Erythroblast (primary cell): ENCODE measurements at regions not wholly inside any gene's neighbourhood (a gene's known extent, or its start where the extent isn't known, plus 50 kb on each side); places are given as distances from the start of the nearest gene placed in this dataset.

Source experiments
- DNase-seq, 2 experiments: peaks; one replicate each; lab custom pipeline; 2025; lab: John Stamatoyannopoulos, UW
- GATA1 ChIP-seq: IDR thresholded peaks from 2 replicates; pipeline ENCODE4 v1.6.1; 2011; ENCODE audit warnings: low read depth, mild to moderate bottlenecking, control low read depth, low read length, moderate library complexity
- POLR2A ChIP-seq: IDR thresholded peaks from 2 replicates; pipeline ENCODE4 v1.6.1; 2011; ENCODE audit warnings: mild to moderate bottlenecking, low read length

DNA sequence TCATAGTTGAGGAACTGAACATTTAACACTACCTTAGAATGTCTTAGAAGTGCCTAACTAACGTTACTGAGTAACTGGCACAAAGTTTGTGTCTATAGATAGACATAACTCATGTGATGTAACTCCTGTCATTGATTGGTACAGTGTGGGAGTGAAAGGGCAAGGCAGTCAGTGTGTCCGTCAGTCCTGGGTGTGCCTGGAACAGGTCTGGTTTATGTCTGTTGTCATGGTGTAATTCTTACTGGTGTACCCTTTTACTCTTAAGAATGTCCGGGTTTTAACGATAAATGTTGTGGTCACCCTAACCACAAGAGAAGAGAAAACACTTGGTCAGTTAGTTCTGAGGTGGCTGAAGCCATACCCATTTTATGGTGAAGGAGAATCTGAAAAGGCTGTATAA, 93.1 kb upstream of the ESX1 start:
- DNase-seq = no peak
- no peak for TF ChIP-seq GATA1
- no peak for TF ChIP-seq POLR2A

DNA sequence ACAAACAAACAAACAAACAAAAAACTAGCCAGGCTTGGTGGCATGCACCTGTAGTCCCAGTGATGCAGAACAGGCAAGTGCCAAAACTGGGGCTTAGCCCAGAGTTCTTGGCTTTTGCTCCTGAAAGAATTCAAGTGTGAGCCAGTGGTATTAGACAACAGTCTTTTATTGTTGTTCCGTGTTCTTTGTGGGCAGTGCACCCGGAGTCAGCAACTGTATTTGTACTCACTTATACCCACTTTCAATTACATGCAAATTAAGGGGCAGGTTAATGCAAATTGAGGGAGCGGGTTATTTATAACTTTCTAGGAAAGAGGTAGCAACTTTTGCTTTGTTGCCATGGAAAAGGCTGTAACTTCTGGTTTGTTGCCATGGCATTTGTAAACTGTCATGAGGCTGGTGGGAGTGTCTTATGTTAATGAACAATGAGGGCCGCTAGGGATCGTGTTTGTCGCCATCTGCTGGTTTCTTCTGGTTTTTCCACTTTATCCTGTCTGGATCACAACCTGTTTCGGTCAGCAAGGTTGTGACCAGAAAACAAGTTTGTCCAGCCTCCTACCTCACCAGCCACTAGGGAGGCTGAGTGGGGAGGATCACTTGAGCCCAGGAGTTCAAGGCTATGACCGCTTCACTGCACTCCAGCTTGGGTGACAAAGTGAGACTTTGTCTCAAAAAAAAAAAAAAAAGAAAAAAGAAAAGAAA, 88.8 kb upstream of the ESX1 start:
- peak; percentile 58 to 65 for DNase-seq
- TF ChIP-seq POLR2A (no peak), GATA1 (no peak)

DNA sequence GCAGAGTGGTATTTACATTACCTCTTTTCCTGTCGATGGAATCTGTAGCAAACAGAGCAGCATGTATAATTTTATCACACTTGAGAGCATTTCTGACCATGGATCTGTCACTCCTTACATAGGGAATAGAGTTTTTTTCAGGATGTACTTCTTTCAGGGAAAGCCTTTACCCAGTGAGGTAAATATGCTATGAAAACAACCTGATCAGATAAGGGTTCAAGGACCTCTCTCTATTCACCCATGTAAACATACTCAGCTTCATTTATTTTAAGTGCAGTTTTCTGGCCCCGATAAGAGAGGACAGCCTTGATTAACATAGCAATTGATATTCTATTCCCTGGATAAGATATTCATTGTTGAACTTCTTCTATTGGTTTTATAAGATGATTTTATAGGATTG, 87.3 kb upstream of the ESX1 start:
- TF ChIP-seq GATA1 = no peak
- no peak for TF ChIP-seq POLR2A
- no peak for DNase-seq

DNA sequence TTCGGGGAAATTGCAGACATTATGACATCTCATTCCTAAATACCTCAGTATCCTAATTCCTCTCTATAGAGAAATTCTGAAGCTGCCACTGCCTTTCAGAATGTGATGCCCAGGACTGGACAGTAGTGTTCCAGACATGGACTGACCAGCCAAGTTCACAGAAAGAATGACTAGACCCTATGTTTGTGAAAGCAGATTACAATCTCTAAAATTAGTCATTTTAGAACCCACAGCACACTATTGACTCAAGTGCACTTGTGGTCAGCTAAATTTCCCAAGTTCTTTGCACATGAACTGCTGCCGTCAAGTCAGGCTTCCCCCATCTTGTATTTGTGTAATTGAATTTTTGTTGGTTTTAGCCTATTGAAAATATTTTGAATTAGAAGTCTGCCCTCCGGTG, 81.0 kb upstream of the ESX1 start:
- no peak for DNase-seq
- TF ChIP-seq POLR2A (no peak), GATA1 (no peak)

DNA sequence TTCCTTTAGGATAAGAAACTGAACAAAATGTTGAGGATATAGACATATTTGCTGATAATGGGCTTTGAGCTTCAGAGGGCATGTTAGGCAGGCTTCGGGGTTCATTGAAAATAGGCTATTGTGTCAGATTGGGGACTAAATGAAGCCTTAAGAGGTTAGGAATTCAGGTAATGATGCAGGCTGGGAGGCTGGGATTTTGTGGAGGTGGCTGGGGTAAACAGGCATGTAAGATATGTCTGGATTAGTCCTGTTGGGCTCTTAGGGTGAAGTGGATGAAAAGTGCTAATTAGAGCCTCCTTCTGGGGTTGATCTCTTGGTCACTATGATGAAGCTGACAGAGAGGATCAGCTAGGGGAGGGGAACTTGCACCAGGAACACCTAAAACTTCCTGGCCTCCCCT, 80.2 kb upstream of the ESX1 start:
- TF ChIP-seq POLR2A (no peak), GATA1 (no peak)
- no peak for DNase-seq

DNA sequence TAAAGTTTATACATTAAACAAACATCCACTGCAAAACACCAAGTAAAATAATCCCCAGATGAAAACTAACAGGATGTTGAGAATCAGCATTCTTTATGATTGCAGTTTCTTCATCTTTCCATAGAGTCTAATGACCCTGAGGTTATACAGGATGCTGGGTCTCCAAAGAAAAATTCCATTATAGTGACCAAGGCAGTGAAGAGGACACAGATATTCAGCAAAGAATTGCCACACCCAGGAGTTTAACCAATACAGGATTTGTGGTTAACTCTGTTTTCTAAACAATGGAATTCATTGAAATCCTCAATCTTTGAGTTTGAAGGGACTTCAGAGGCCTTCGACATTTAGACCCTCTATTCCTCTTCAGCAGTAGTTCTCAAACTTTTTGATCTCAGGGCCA, 76.2 kb upstream of the ESX1 start:
- no peak for DNase-seq
- TF ChIP-seq POLR2A (no peak), GATA1 (no peak)

DNA sequence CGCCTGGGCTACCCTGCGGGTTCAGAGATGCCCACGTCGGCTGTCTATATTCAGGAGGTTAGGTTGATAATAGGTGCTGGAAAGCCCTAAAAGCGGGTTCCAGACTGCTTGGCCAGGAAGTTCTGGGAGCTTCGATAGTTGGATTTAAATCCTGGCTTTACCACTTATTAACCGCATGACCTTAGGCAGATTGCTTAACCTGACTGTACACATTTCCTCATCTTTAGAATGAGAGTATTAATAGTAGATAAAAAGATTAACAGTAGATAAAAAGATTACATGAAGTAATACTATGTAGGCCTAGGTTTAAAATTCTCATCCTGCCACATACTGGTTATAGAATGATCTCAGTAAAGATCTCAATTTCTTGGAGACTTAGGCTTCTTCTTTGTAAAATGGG, 75.0 kb upstream of the ESX1 start:
- DNase-seq = no peak
- TF ChIP-seq POLR2A = no peak
- TF ChIP-seq GATA1 = no peak

DNA sequence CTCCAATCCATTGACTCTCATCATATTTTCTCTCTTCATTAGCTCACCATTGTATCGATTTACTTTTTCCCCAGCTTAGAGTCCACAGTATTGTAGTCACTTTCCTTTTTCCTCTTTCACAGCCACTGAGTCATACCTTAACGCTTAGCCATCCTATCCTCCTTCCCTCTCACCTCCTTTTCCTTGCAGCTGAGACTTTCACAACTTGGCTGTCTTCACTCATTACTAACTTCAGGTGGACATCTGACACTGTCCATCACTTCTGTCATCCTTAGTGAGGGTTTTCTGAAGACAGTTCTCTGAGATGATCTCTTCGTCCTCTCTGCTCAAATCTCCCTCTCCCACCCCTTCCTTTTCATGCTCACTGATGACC, 70.5 kb upstream of the ESX1 start:
- DNase-seq = no peak

DNA sequence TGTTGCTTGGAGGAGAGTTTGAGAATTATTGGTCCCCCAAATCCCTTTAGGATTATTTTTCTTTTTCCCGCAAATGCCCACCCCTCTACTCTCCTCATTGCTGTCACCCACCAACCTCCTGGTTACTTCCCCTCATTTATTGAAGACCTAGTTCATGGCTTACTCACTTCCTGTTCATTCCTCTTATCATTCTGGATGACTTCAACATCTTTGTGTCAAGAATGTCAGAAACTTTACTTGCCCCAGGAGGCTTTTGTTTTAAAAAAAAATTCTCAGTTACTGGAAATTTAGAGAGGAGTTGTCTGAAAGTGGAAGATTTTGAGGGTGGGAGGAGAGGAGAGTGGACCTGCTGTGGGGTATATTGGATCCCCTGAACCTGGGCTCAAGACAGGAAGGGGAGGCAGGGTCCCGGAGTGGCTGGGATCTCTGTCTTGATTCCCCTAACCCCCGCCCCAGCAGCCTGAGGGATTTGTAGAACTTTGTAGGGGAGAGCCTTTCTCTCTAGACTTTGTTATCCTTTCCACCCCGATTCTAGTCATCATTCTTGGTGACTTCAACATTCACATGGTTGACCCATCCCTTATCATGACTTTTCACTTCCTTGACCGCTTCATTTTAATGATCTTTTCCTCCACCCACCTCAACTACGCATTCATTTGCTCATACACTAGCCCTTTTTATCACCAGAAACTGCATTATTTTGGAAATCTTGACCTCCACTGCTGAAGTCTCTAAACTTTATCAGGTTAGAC, 69.9 kb upstream of the ESX1 start:
- TF ChIP-seq GATA1 (no peak), POLR2A (no peak)
- no peak for DNase-seq

More for the DNA sequence above, 70.5 kb upstream of the ESX1 start:
- TF ChIP-seq GATA1 = no peak
- no peak for TF ChIP-seq POLR2A

DNA sequence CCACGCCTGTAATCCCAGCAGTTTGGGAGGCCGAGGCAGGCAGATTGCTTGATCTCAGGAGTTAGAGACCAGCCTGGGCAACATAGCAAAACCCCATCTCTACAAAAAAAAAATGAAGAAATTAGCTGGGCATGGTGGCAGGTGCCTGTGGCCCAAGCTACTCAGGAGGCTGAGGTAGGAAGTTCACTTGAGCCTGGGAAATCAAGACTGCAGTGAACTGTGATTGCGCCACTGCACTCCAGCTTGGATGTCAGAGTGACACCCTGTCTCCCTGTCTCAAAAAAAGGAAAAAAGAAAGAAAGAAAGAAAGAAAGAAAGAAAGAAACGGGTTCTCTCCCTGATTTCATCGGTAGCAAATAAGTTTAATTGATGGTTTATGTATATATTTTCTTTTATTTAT, 64.6 kb upstream of the ESX1 start:
- TF ChIP-seq GATA1 (no peak), POLR2A (no peak)
- DNase-seq = no peak

DNA sequence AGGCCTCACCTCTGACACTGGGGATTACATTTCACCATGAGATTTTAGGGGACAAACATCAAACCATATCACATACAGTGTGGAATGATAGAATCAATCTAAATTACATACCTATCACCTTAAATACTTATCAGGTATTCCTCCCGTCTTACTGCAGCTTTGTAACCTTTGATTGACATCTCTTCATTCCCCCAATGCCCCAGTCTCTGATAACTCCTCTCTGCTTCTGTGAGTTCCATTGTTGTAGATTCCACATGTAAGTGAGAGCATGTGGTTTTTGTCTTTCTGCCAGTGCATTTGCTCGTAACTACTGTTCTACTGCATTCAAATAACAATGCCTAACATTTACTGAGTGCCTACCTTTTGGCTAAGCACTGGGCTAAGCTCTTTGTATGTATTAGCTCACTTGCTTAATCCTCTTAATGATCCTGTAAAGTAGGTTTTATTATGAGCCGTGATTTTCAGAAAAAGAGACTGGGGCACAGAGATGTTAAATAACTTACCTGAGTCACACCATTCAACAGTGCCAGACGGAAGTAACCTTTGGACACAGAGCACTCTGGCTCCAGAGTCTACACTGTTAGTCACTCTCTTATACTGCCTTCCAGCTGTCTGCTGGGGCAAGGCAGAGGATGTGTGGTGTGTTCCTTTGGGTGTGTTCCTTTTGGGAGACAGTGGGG, 63.7 kb upstream of the ESX1 start:
- DNase-seq = no peak
- TF ChIP-seq GATA1 = no peak
- TF ChIP-seq POLR2A = no peak

DNA sequence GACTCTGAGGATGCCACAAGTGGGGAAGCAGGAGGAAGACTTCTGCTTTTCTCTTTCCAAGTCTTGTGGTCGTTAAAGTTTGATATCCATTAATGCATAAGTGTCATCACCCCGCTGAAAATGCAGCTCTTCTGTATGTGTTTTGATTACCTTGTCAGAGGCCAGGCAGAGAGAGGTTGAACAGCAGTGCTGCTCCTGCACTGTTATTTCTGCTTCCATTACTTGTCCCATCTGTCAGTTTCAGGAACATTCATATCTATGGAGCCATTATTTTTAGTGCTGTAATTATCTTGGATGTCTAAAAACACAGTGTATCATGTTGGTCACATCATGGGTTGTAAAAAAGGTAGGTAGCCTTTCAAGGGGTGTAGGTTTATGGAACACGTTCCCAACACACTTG, 62.0 kb upstream of the ESX1 start:
- no peak for TF ChIP-seq POLR2A
- TF ChIP-seq GATA1 = no peak

DNA sequence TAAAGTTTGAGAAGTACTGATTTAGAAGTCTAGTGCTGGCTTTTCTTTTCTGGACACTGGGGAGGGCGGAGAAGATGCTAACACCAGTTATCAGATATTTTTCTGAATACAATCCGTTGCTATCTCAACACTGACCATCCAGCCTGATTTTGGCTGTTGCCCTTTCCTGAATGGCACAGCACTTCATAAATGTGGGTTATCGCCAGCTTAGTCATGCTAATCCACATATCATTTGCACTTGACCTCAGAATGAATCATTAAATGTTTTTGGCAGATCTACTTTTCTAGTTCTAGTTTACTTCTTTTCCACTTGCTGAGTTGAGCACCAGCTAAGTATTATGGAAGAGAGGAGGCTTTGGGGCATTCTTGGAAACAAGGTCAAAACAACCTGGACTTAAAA, 60.8 kb upstream of the ESX1 start:
- no peak for DNase-seq
- TF ChIP-seq POLR2A (no peak), GATA1 (no peak)

More for the DNA sequence above, 62.0 kb upstream of the ESX1 start:
- no peak for DNase-seq

DNA sequence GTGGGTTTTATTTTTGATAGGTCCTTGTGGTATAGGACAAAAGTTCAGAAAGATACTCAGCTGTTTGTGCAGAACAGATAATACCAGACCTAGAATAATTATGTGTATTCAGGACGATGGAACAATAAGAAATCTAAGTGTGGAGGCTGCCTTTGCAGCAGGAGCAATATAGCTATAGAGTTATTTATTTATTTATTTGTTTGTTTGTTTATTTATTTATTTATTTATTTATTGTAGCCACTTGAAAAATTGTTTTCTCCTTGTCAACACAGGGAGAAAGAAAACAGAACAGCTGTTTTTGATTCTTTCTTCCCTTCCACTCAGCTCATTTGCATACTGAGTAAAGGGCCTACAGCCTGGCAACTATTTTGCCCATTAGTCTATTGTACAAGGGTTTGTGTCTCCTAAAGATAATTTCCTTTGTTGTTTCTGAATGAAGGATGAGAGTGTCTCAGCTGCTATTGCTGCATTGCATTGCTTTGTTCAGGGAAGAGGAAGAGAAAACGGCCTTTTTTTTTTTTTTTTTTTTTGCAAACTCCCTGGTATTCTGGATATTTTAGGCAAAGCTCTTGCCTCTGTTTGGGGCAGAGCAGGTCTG, 56.0 kb upstream of the ESX1 start:
- no peak for DNase-seq
- no peak for TF ChIP-seq GATA1
- no peak for TF ChIP-seq POLR2A
